SU-DHL-6 (cell line): ENCODE measurements at regions not wholly inside any gene's neighbourhood (a gene's known extent, or its start where the extent isn't known, plus 50 kb on each side); places are given as distances from the start of the nearest gene placed in this dataset.
"Not testable (repeated sequence)": the region's sequence is repeated elsewhere in the genome, so short reads cannot be mapped to it uniquely, and the experiment has no call there.

ENCODE experiments used
- H2AFZ ChIP-seq: fragments of 200-600 bp; sonication (generic); 2 replicates; pipeline ENCODE4 v1.6.1; 2014; ENCODE audit warnings: low read depth, mild to moderate bottlenecking, moderate library complexity, mixed read lengths, antibody characterized with exemption, low read length; ENCODE audit not compliant: severe bottlenecking
- H3F3A ChIP-seq: fragments of 200-600 bp; shearing (Covaris generic); 2 replicates; pipeline ENCODE4 v1.6.0; 2016; ENCODE audit warnings: antibody characterized with exemption, mild to moderate bottlenecking; ENCODE audit not compliant: insufficient read depth
- H3K27ac ChIP-seq: fragments of 200-600 bp; sonication (generic); 2 replicates; pipeline ENCODE4 v1.5.1; 2016; ENCODE audit warnings: low read depth, mild to moderate bottlenecking, low read length, moderate library complexity, mixed read lengths
- H3K27me3 ChIP-seq: fragments of 200-600 bp; sonication (generic), shearing (Covaris generic); 2 replicates; pipeline ENCODE4 v1.6.0; 2014; ENCODE audit warnings: mild to moderate bottlenecking, low read length
- H3K36me3 ChIP-seq: fragments of 200-600 bp; sonication (generic); 2 replicates; pipeline ENCODE4 v1.6.1; 2014; ENCODE audit warnings: mild to moderate bottlenecking, low read length, mixed read lengths
- H3K4me2 ChIP-seq: fragments of 300-600, 200-600 bp; shearing (Covaris generic), sonication (generic); 2 replicates; pipeline ENCODE4 v1.6.0; 2014; ENCODE audit warnings: low read length, low read depth, mild to moderate bottlenecking; ENCODE audit not compliant: poor library complexity, severe bottlenecking
- H3K4me3 ChIP-seq: fragments of 200-600 bp; sonication (generic); 2 replicates; pipeline ENCODE4 v1.5.1; 2014; ENCODE audit warnings: antibody characterized with exemption, low read length, mild to moderate bottlenecking, mixed read lengths; ENCODE audit not compliant: insufficient read depth, poor library complexity, severe bottlenecking
- H3K79me2 ChIP-seq: fragments of 200-600 bp; sonication (generic); 2 replicates; pipeline ENCODE4 v1.6.1; 2014; ENCODE audit warnings: mild to moderate bottlenecking, low read length, moderate library complexity; ENCODE audit not compliant: insufficient read depth
- H3K9ac ChIP-seq: fragments of 200-600 bp; sonication (generic); 2 replicates; pipeline ENCODE4 v1.7.0; 2014; ENCODE audit warnings: mild to moderate bottlenecking, low read length
- H3K9me2 ChIP-seq: fragments of 200-600 bp; sonication (generic); replicated peaks from 2 replicates; pipeline ENCODE4 v1.6.1; 2014; ENCODE audit warnings: low read length; ENCODE audit not compliant: insufficient read depth
- H3K9me3 ChIP-seq: fragments of 200-600 bp; sonication (generic); 2 replicates; pipeline ENCODE4 v1.6.1; 2014; ENCODE audit warnings: low read length, mixed read lengths; ENCODE audit not compliant: insufficient read depth
- H4K20me1 ChIP-seq: fragments of 200-600 bp; sonication (generic); 2 replicates; pipeline ENCODE4 v1.6.1; 2014; ENCODE audit warnings: low read depth, mild to moderate bottlenecking, antibody characterized with exemption, low read length, moderate library complexity, mixed read lengths
- EZH2phosphoT487 ChIP-seq: fragments of 200-600 bp; sonication (generic), shearing (Covaris generic); conservative IDR thresholded peaks from 2 replicates; pipeline ENCODE4 v1.6.1; 2018; ENCODE audit warnings: mild to moderate bottlenecking, antibody characterized with exemption, low read length, moderate library complexity, mixed read lengths
- TF ChIP-seq, protein P1 (sequence below): fragments of 200-600 bp; sonication (generic); IDR thresholded peaks from one replicate; pipeline ENCODE4 v1.5.1; 2017; ENCODE audit warnings: antibody characterized with exemption, mild to moderate bottlenecking, low read length, moderate library complexity; ENCODE audit not compliant: insufficient read depth, poor library complexity, severe bottlenecking

DNA sequence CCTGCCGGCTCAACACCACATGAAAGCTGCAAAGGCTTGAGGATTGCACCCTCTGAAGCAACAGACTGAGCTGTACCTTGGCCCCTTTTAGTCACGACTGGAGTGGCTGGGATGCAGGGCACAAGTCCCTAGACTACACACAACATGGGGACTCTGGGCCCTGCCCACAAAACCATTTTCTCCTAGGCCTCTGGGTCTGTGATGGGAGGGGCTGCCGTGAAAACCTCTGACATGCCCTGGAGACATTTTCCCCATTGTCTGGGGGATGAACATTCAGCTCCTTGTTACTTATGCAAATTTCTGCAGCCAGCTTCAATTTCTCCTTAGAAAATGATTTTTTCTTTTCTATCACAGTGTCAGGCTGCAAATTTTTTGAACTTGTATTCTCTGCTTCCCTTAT lies 123.5 kb upstream of the SMARCAD1 start:
- no peak overlapping the region for H3K4me3 ChIP-seq
- no peaks in the 10 kb centered on the region for H3K9me2 ChIP-seq
- TF ChIP-seq EZH2phosphoT487 = no peak
- TF ChIP-seq, protein P1, sequence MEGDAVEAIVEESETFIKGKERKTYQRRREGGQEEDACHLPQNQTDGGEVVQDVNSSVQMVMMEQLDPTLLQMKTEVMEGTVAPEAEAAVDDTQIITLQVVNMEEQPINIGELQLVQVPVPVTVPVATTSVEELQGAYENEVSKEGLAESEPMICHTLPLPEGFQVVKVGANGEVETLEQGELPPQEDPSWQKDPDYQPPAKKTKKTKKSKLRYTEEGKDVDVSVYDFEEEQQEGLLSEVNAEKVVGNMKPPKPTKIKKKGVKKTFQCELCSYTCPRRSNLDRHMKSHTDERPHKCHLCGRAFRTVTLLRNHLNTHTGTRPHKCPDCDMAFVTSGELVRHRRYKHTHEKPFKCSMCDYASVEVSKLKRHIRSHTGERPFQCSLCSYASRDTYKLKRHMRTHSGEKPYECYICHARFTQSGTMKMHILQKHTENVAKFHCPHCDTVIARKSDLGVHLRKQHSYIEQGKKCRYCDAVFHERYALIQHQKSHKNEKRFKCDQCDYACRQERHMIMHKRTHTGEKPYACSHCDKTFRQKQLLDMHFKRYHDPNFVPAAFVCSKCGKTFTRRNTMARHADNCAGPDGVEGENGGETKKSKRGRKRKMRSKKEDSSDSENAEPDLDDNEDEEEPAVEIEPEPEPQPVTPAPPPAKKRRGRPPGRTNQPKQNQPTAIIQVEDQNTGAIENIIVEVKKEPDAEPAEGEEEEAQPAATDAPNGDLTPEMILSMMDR = no peak
- no peak overlapping the region for H2AFZ ChIP-seq
- no peaks in the 10 kb centered on the region for H3K9me3 ChIP-seq
- H3F3A ChIP-seq = no peaks in the 10 kb centered on the region
- H3K4me2 ChIP-seq = no peak overlapping the region
- H3K9ac ChIP-seq = no peak overlapping the region
- no peaks in the 10 kb centered on the region for H3K36me3 ChIP-seq
- H3K27ac ChIP-seq = no peak overlapping the region
- H3K27me3 ChIP-seq = no peaks in the 10 kb centered on the region
- no peaks in the 10 kb centered on the region for H4K20me1 ChIP-seq
- no peaks in the 10 kb centered on the region for H3K79me2 ChIP-seq

DNA sequence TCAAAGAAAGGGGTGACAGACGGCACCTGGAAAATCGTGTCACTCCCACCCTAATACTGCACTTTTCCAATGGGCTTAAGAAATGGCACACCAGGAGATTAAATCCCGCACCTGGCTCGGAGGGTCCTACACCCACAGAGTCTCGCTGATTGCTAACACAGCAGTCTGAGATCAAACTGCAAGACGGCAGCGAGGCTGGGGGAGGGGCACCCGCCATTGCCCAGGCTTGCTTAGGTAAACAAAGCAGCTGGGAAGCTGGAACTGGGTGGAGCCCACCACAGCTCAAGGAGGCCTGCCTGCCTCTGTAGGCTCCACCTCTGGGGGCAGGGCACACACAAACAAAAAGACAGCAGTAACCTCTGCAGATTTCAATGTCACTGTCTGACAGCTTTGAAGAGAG lies 108.5 kb upstream of the SMARCAD1 start:
- H3K4me3 ChIP-seq, H3K9ac ChIP-seq, H3K4me2 ChIP-seq, H3K27me3 ChIP-seq, H2AFZ ChIP-seq, H3K36me3 ChIP-seq, H3K9me2 ChIP-seq, H3K79me2 ChIP-seq, H3K27ac ChIP-seq, H3F3A ChIP-seq, H4K20me1 ChIP-seq, H3K9me3 ChIP-seq: not testable (repeated sequence)

DNA sequence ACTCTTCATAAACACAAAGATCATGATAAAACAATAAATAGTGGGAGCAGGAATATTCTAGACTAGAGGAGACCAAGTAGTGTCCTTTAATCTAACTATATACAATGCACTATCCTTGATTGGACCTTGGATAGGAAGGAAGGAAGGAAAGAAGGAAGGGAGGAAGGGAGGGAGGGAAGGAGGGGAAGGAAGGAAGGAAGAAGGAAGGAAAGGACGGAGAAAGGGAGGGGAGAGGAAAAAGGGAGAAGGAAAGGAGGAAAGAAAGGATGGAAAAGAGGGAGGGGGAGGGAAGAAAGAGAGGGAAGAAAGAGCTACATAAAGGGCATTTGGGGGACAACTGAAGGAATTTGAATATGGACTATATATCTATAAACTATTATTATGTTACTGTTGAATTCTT lies 95.0 kb upstream of the SMARCAD1 start:
- no peak overlapping the region for H2AFZ ChIP-seq
- no peaks in the 10 kb centered on the region for H4K20me1 ChIP-seq
- no peak overlapping the region for H3K4me2 ChIP-seq
- no peaks in the 10 kb centered on the region for H3K79me2 ChIP-seq
- no peaks in the 10 kb centered on the region for H3K9me2 ChIP-seq
- H3F3A ChIP-seq = no peaks in the 10 kb centered on the region
- no peak overlapping the region for H3K9ac ChIP-seq
- no peak for TF ChIP-seq EZH2phosphoT487
- TF ChIP-seq, protein P1 = no peak
- no peak overlapping the region for H3K27ac ChIP-seq
- H3K4me3 ChIP-seq = no peak overlapping the region
- no peaks in the 10 kb centered on the region for H3K36me3 ChIP-seq
- H3K27me3 ChIP-seq = no peaks in the 10 kb centered on the region
- no peaks in the 10 kb centered on the region for H3K9me3 ChIP-seq

DNA sequence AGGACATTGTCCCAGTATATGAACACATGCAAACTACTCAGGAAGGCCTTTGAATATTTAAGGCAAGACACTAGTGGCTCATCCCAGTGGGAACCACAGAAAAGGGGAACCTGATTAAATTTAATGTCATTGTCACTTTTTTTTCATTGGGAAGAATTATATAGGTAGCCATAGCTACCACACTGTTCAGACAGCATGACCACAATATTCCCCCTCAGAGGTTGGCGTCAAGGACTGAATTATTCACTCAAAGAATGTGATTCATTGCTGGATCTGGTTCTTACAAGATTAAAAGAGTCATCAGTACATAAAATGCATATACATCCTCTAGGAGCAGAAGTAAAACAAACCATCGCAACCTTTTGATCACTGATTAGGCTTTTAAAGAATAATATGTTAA lies 92.0 kb upstream of the SMARCAD1 start:
- Histone ChIP-seq H3K79me2 (no peaks in the 10 kb centered on the region), H3K27ac (no peak overlapping the region), H3K9me3 (no peaks in the 10 kb centered on the region), H2AFZ (no peak overlapping the region), H3K36me3 (no peaks in the 10 kb centered on the region), H3K27me3 (no peaks in the 10 kb centered on the region), H3K4me2 (no peak overlapping the region), H3K9ac (no peak overlapping the region), H3K9me2 (no peaks in the 10 kb centered on the region), H4K20me1 (no peaks in the 10 kb centered on the region), H3K4me3 (no peak overlapping the region), H3F3A (no peaks in the 10 kb centered on the region)
- TF ChIP-seq EZH2phosphoT487 = no peak
- TF ChIP-seq, protein P1 = no peak
